Neural cell (in vitro differentiated cells): ENCODE measurements at regions not wholly inside any gene's neighbourhood (a gene's known extent, or its start where the extent isn't known, plus 50 kb on each side); places are given as distances from the start of the nearest gene placed in this dataset.
"Not testable (repeated sequence)": the region's sequence is repeated elsewhere in the genome, so short reads cannot be mapped to it uniquely, and the experiment has no call there.

ENCODE experiments used
- H2AFZ ChIP-seq: fragments of 200-600, 300-800 bp; sonication (generic), shearing (Covaris generic); 2 replicates; pipeline ENCODE4 v1.6.0; 2014; ENCODE audit warnings: low read depth, mild to moderate bottlenecking, antibody characterized with exemption, low read length, moderate library complexity
- H3F3A ChIP-seq: fragments of 200-600 bp; shearing (Covaris generic); 2 replicates; pipeline ENCODE4 v1.6.1; 2016; ENCODE audit warnings: mild to moderate bottlenecking, moderate library complexity, mixed read lengths, antibody characterized with exemption, low read length; ENCODE audit not compliant: insufficient read depth, poor library complexity, severe bottlenecking
- H3K27ac ChIP-seq: fragments of 200-600, 300-800 bp; sonication (generic), shearing (Covaris generic); 2 replicates; pipeline ENCODE4 v1.5.1; 2014; ENCODE audit warnings: mild to moderate bottlenecking, low read length, moderate library complexity
- H3K27me3 ChIP-seq: fragments of 300-800, 200-600 bp; sonication (generic), shearing (Covaris generic); 2 replicates; pipeline ENCODE4 v1.6.0; 2014; ENCODE audit warnings: mild to moderate bottlenecking, low read depth, low read length, moderate library complexity; ENCODE audit not compliant: insufficient read depth
- H3K36me3 ChIP-seq: fragments of 300-800, 200-600 bp; sonication (generic), shearing (Covaris generic); 2 replicates; pipeline ENCODE4 v1.5.1; 2014; ENCODE audit warnings: mild to moderate bottlenecking, antibody characterized with exemption, low read length, moderate library complexity; ENCODE audit not compliant: insufficient read depth
- H3K4me2 ChIP-seq: fragments of 300-800, 200-600 bp; sonication (generic), shearing (Covaris generic); 2 replicates; pipeline ENCODE4 v1.6.0; 2014; ENCODE audit warnings: mild to moderate bottlenecking, low read length
- H3K4me3 ChIP-seq: fragments of 300-800, 200-600 bp; sonication (generic), shearing (Covaris generic); 2 replicates; pipeline ENCODE4 v1.5.1; 2014; ENCODE audit warnings: mild to moderate bottlenecking, low read length, moderate library complexity
- H3K79me2 ChIP-seq: fragments of 200-600 bp; shearing (Covaris generic); replicated peaks from 2 replicates; pipeline ENCODE4 v1.6.0; 2014; ENCODE audit warnings: mild to moderate bottlenecking, low read length, moderate library complexity; ENCODE audit not compliant: insufficient read depth
- H3K9ac ChIP-seq: fragments of 300-800, 200-600 bp; sonication (generic), shearing (Covaris generic); 2 replicates; pipeline ENCODE4 v1.6.1; 2016; ENCODE audit warnings: mild to moderate bottlenecking, low read length, mixed read lengths
- H3K9me2 ChIP-seq: fragments of 200-600 bp; shearing (Covaris generic); 2 replicates; pipeline ENCODE4 v1.6.1; 2016; ENCODE audit warnings: mild to moderate bottlenecking, low read length, mixed read lengths; ENCODE audit not compliant: insufficient read depth
- H3K9me3 ChIP-seq: fragments of 200-600, 300-800 bp; sonication (generic), shearing (Covaris generic); 2 replicates; pipeline ENCODE4 v1.6.1; 2016; ENCODE audit warnings: mild to moderate bottlenecking, mixed run types, low read length, moderate library complexity, mixed read lengths
- H4K20me1 ChIP-seq: fragments of 200-600 bp; shearing (Covaris generic); 2 replicates; pipeline ENCODE4 v1.6.1; 2016; ENCODE audit warnings: mild to moderate bottlenecking, mixed run types; ENCODE audit not compliant: insufficient read depth
- MXI1 ChIP-seq: fragments of 450-650 bp; conservative IDR thresholded peaks from 2 replicates; pipeline ENCODE4 v1.6.1; 2014; ENCODE audit warnings: antibody characterized with exemption, mild to moderate bottlenecking; ENCODE audit not compliant: poor library complexity, severe bottlenecking
- POLR2AphosphoS5 ChIP-seq: IDR thresholded peaks from 2 replicates; pipeline ENCODE4 v1.6.1; 2012
- RAD21 ChIP-seq: fragments of 450-650 bp; conservative IDR thresholded peaks from 2 replicates; pipeline ENCODE4 v1.6.1; 2014; ENCODE audit warnings: antibody characterized with exemption, mild to moderate bottlenecking, moderate library complexity
- SMC3 ChIP-seq: fragments of 450-650 bp; conservative IDR thresholded peaks from 2 replicates; pipeline ENCODE4 v1.6.1; 2014; ENCODE audit warnings: antibody characterized with exemption, mild to moderate bottlenecking, moderate library complexity; ENCODE audit not compliant: poor library complexity
- TF ChIP-seq, protein P1 (sequence below): fragments of 450-650 bp; IDR thresholded peaks from 2 replicates; pipeline ENCODE4 v1.5.1; 2014; ENCODE audit warnings: antibody characterized with exemption, mild to moderate bottlenecking, moderate library complexity; ENCODE audit not compliant: poor library complexity, severe bottlenecking
- TF ChIP-seq, protein P2 (sequence below): IDR thresholded peaks from 2 replicates; pipeline ENCODE4 v1.6.1; 2012; ENCODE audit warnings: borderline replicate concordance

- no peaks in the 10 kb centered on the region for H3K36me3 ChIP-seq
- no peak overlapping the region for H3K4me3 ChIP-seq
- no peak overlapping the region for H2AFZ ChIP-seq
- H3K9ac ChIP-seq = no peak overlapping the region
- no peaks in the 10 kb centered on the region for H3K9me2 ChIP-seq
- H4K20me1 ChIP-seq = no peaks in the 10 kb centered on the region
- H3K4me2 ChIP-seq = no peak overlapping the region
- no peaks in the 10 kb centered on the region for H3K79me2 ChIP-seq
- H3K27ac ChIP-seq = no peak overlapping the region
- H3K27me3 ChIP-seq = no peaks in the 10 kb centered on the region
- H3K9me3 ChIP-seq = no peaks in the 10 kb centered on the region
- no peaks in the 10 kb centered on the region for H3F3A ChIP-seq
- TF ChIP-seq, protein P1, sequence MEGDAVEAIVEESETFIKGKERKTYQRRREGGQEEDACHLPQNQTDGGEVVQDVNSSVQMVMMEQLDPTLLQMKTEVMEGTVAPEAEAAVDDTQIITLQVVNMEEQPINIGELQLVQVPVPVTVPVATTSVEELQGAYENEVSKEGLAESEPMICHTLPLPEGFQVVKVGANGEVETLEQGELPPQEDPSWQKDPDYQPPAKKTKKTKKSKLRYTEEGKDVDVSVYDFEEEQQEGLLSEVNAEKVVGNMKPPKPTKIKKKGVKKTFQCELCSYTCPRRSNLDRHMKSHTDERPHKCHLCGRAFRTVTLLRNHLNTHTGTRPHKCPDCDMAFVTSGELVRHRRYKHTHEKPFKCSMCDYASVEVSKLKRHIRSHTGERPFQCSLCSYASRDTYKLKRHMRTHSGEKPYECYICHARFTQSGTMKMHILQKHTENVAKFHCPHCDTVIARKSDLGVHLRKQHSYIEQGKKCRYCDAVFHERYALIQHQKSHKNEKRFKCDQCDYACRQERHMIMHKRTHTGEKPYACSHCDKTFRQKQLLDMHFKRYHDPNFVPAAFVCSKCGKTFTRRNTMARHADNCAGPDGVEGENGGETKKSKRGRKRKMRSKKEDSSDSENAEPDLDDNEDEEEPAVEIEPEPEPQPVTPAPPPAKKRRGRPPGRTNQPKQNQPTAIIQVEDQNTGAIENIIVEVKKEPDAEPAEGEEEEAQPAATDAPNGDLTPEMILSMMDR = no peak
- TF ChIP-seq SMC3 = no peak
- TF ChIP-seq, protein P2, sequence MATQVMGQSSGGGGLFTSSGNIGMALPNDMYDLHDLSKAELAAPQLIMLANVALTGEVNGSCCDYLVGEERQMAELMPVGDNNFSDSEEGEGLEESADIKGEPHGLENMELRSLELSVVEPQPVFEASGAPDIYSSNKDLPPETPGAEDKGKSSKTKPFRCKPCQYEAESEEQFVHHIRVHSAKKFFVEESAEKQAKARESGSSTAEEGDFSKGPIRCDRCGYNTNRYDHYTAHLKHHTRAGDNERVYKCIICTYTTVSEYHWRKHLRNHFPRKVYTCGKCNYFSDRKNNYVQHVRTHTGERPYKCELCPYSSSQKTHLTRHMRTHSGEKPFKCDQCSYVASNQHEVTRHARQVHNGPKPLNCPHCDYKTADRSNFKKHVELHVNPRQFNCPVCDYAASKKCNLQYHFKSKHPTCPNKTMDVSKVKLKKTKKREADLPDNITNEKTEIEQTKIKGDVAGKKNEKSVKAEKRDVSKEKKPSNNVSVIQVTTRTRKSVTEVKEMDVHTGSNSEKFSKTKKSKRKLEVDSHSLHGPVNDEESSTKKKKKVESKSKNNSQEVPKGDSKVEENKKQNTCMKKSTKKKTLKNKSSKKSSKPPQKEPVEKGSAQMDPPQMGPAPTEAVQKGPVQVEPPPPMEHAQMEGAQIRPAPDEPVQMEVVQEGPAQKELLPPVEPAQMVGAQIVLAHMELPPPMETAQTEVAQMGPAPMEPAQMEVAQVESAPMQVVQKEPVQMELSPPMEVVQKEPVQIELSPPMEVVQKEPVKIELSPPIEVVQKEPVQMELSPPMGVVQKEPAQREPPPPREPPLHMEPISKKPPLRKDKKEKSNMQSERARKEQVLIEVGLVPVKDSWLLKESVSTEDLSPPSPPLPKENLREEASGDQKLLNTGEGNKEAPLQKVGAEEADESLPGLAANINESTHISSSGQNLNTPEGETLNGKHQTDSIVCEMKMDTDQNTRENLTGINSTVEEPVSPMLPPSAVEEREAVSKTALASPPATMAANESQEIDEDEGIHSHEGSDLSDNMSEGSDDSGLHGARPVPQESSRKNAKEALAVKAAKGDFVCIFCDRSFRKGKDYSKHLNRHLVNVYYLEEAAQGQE = no peak
- no peak for TF ChIP-seq MXI1
- no peak for TF ChIP-seq POLR2AphosphoS5
- TF ChIP-seq RAD21 = no peak
These were observed 54.2 kb upstream of the SIRPA start for GRCh38 chr20:1840817-1841553.

DNA sequence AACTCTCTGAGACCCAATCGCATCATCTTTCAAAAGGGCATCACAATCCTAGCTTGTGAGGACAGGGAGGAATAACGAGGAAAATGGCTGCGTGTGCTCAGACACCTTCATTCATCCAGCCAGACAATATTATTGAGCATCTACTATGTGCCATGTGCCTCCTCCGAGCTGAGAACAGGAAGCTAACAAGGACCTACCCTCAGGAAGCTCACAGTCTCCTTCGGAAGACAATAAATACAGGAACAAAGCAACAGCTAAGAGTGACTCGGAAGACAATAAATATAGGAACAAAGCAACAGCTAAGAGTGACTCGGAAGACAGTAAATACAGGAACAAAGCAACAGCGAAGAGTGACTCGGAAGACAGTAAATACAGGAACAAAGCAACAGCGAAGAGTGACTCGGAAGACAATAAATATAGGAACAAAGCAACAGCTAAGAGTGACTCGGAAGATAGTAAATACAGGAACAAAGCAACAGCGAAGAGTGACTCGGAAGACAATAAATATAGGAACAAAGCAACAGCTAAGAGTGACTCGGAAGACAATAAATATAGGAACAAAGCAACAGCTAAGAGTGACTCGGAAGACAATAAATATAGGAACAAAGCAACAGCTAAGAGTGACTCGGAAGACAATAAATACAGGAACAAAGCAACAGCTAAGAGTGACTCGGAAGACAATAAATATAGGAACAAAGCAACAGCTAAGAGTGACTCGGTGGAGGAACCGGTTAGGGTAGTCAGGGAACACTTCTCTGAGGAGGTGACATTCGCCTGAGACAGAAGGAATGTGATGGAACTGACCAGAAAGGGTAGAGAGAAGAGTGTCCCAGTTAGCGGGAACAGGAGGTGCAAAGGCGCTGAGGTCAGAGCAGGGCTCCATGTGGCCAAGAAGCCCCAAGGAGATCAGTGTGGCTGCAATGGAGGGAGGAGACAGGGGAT is 55.6 kb upstream of the SIRPA start:
- H3K9me2 ChIP-seq, H3F3A ChIP-seq, H2AFZ ChIP-seq, H4K20me1 ChIP-seq, H3K79me2 ChIP-seq, H3K4me2 ChIP-seq, H3K27me3 ChIP-seq, H3K9me3 ChIP-seq, H3K4me3 ChIP-seq, H3K36me3 ChIP-seq: not testable (repeated sequence)
- Histone ChIP-seq H3K9ac (peak overlapping the region; percentile 60), H3K27ac (peak overlapping the region; percentile 75)
